Upper lobe of left lung (tissue), 6 donors: ENCODE measurements at regions not wholly inside any gene's neighbourhood (a gene's known extent, or its start where the extent isn't known, plus 50 kb on each side); places are given as distances from the start of the nearest gene placed in this dataset.
A peak's percentile ranks its signal among the peaks of the same experiment; 100 is the strongest.

Experiments
- ATAC-seq, 2 donors: fragments of 200-7000 bp; cut with Tn5 transposase; one replicate each; pipeline ENCODE4 v1.9.1; 2022; ENCODE audit warnings: mild to moderate bottlenecking in 2 of 2, moderate library complexity in 2 of 2; ENCODE audit not compliant: low FRiP score in 2 of 2
- DNase-seq, 2 donors: peaks; one replicate each; pipeline ENCODE4 v3.0.0-alpha.2; 2019 to 2020
- H3K27ac ChIP-seq, 4 donors: fragments of 200-600 bp; sonication (generic); one replicate each; pipeline ENCODE4 v1.5.1; 2016 to 2019
- H3K27me3 ChIP-seq, 4 donors: fragments of 200-600 bp; sonication (generic); one replicate each; pipeline ENCODE4 v1.5.1; 2017 to 2019
- H3K36me3 ChIP-seq, 4 donors: fragments of 200-600 bp; sonication (generic); one replicate each; pipeline ENCODE4 v1.5.1; 2016 to 2019
- H3K4me1 ChIP-seq, 4 donors: fragments of 200-600 bp; sonication (generic); one replicate each; pipeline ENCODE4 v1.5.1; 2018 to 2019
- H3K4me3 ChIP-seq, 4 donors: fragments of 200-600 bp; sonication (generic); one replicate each; pipeline ENCODE4 v1.5.1; 2017 to 2019; ENCODE audit warnings: mild to moderate bottlenecking in 2 of 4, moderate library complexity in 1 of 4
- H3K9me3 ChIP-seq, 4 donors: fragments of 200-600 bp; sonication (generic); one replicate each; pipeline ENCODE4 v1.5.1; 2018 to 2019
- CTCF ChIP-seq, 6 experiments: fragments of 450-650 bp in 4 of 6; fragments of 200-600 bp in 2 of 6; sonication (generic) in 2 of 6; IDR thresholded peaks; one replicate each; pipeline ENCODE4 v1.5.1; 2016 to 2019; ENCODE audit warnings: antibody characterized with exemption in 6 of 6
- EP300 ChIP-seq, 4 donors: sonication (generic); formaldehyde crosslinking; IDR thresholded peaks; one replicate each; pipeline ENCODE4 v1.5.1; 2017; ENCODE audit warnings: antibody characterized with exemption in 4 of 4, control low read depth in 2 of 4
- POLR2A ChIP-seq, 4 donors: fragments of 450-650 bp; IDR thresholded peaks; one replicate each; pipeline ENCODE4 v1.5.1; 2016 to 2017; ENCODE audit warnings: antibody characterized with exemption in 4 of 4, mild to moderate bottlenecking in 2 of 4
- POLR2AphosphoS5 ChIP-seq, 2 donors: sonication (generic); formaldehyde crosslinking; IDR thresholded peaks; one replicate each; pipeline ENCODE4 v1.5.1; 2017; ENCODE audit warnings: antibody characterized with exemption in 2 of 2
- WGBS, 2 donors: methylation state at CpG; one replicate each; pipeline ENCODE4 v1.1.5; 2017 to 2018; 5-methylcytosine and 5-hydroxymethylcytosine counted together
- donor health status: DM: no; HTN: no; CAD: no; lungs with moderate emphysema.
- donor health status: DM: no; HTN: yes; CAD: no; lungs with severe emphysema.

GRCh38 chr20:60815656-60816055 is 436.4 kb upstream of the CDH4 start:
- DNase-seq, result peak in 1 of 2 donors; percentile 23
- H3K27me3 ChIP-seq, result no peaks in the 10 kb centered on the region
- H3K27ac ChIP-seq, result no peak overlapping the region
- 88 to 93% methylated on average over 6 of the region's 6 CpGs for WGBS, 2 donors
- H3K4me3 ChIP-seq, result no peak overlapping the region
- H3K4me1 ChIP-seq, result no peaks in the 10 kb centered on the region
- no peaks in the 10 kb centered on the region for H3K9me3 ChIP-seq
- no peaks in the 10 kb centered on the region for H3K36me3 ChIP-seq
- TF ChIP-seq POLR2AphosphoS5 (IDR thresholded peaks at IDR 0.05) (no peak), POLR2A (IDR thresholded peaks at IDR 0.05) (no peak), EP300 (IDR thresholded peaks at IDR 0.05) (no peak), CTCF (IDR thresholded peaks at IDR 0.05) (no peak)
- ATAC-seq, result no peak

GRCh38 chr20:60816901-60817300 is 435.2 kb upstream of the CDH4 start:
- ATAC-seq, result no peak
- H3K36me3 ChIP-seq, result no peaks in the 10 kb centered on the region
- no peak overlapping the region for H3K27ac ChIP-seq
- no peaks in the 10 kb centered on the region for H3K4me1 ChIP-seq
- WGBS, 2 donors, result 86 to 89% methylated on average over 2 of the region's 2 CpGs
- no peaks in the 10 kb centered on the region for H3K27me3 ChIP-seq
- TF ChIP-seq CTCF (IDR thresholded peaks at IDR 0.05), result no peak
- no peak for TF ChIP-seq POLR2AphosphoS5 (IDR thresholded peaks at IDR 0.05)
- no peak for TF ChIP-seq POLR2A (IDR thresholded peaks at IDR 0.05)
- TF ChIP-seq EP300 (IDR thresholded peaks at IDR 0.05), result no peak
- no peak for DNase-seq
- H3K4me3 ChIP-seq, result no peak overlapping the region
- no peaks in the 10 kb centered on the region for H3K9me3 ChIP-seq

GRCh38 chr20:60817891-60818290 is 434.2 kb upstream of the CDH4 start:
- no peak overlapping the region for H3K4me3 ChIP-seq
- H3K27ac ChIP-seq, result no peak overlapping the region
- ATAC-seq (no peak), DNase-seq (no peak)
- H3K27me3 ChIP-seq, result no peaks in the 10 kb centered on the region
- H3K4me1 ChIP-seq, result no peaks in the 10 kb centered on the region
- WGBS, 2 donors, result 78 to 81% methylated on average over 4 of the region's 4 CpGs
- TF ChIP-seq CTCF (IDR thresholded peaks at IDR 0.05) (no peak), POLR2AphosphoS5 (IDR thresholded peaks at IDR 0.05) (no peak), EP300 (IDR thresholded peaks at IDR 0.05) (no peak), POLR2A (IDR thresholded peaks at IDR 0.05) (no peak)
- H3K36me3 ChIP-seq, result no peaks in the 10 kb centered on the region
- no peaks in the 10 kb centered on the region for H3K9me3 ChIP-seq

- no peaks in the 10 kb centered on the region for H3K27me3 ChIP-seq
- TF ChIP-seq CTCF (IDR thresholded peaks at IDR 0.05) (no peak), EP300 (IDR thresholded peaks at IDR 0.05) (no peak), POLR2A (IDR thresholded peaks at IDR 0.05) (no peak), POLR2AphosphoS5 (IDR thresholded peaks at IDR 0.05) (no peak)
- DNase-seq, result no peak
- H3K27ac ChIP-seq, result no peak overlapping the region
- H3K4me3 ChIP-seq, result no peak overlapping the region
- no peaks in the 10 kb centered on the region for H3K36me3 ChIP-seq
- WGBS, 2 donors, result 43 to 59% methylated on average over 4 to 5 of the region's 5 CpGs
- no peaks in the 10 kb centered on the region for H3K4me1 ChIP-seq
- ATAC-seq, result no peak
- H3K9me3 ChIP-seq, result no peaks in the 10 kb centered on the region
These were observed 432.6 kb upstream of the CDH4 start for GRCh38 chr20:60819511-60819910.

- TF ChIP-seq POLR2AphosphoS5 (IDR thresholded peaks at IDR 0.05) (no peak), CTCF (IDR thresholded peaks at IDR 0.05) (no peak), POLR2A (IDR thresholded peaks at IDR 0.05) (no peak), EP300 (IDR thresholded peaks at IDR 0.05) (no peak)
- Histone ChIP-seq H3K4me3 (no peak overlapping the region), H3K27me3 (no peaks in the 10 kb centered on the region), H3K4me1 (no peaks in the 10 kb centered on the region), H3K27ac (no peak overlapping the region), H3K9me3 (no peaks in the 10 kb centered on the region), H3K36me3 (no peaks in the 10 kb centered on the region)
- 66 to 68% methylated on average over 4 of the region's 4 CpGs for WGBS, 2 donors
- DNase-seq, result no peak
- no peak for ATAC-seq
These were observed 431.9 kb upstream of the CDH4 start for GRCh38 chr20:60820149-60820548.
